ENCODE measurements at regions not wholly inside any gene's neighbourhood (a gene's known extent, or its start where the extent isn't known, plus 50 kb on each side); places are given as distances from the start of the nearest gene placed in this dataset.

DNA sequence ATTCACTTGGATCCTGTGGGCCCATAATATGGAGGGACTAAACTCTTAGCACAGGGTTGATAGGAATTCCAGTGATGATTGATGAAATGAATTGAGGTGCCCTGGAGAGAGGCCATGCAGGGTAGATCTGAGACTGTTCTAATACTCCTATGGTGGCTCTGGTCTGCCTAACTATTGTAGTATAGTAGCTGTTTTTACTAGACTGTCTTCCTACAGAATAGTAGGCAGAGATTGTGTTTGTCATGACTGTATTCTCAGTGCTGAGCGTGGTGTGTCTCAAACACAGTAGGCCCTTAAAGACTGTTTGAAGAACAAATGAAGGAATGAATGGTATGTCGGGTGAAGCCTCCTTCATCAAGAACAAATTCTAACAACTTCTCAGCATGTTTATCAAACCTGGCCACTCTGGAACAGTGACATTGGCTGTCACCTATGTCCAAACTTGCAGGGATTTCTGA is 107.0 kb upstream of the SESN3 start:
- POLR2A ChIA-PET: no interaction called here
- peaks cover 4% of the 10 kb centered on the region for H3K9me3 Mint-ChIP-seq
- no peak overlapping the region for H3K27ac Mint-ChIP-seq
- no peak overlapping the region for H3K4me3 Mint-ChIP-seq
- H3K4me1 Mint-ChIP-seq: peaks cover 18% of the 10 kb centered on the region
- CTCF ChIA-PET: interaction anchor here (0.6 kb wide), 1 partner anchor 66 kb away, joined by 3 read pairs; no protein-coding TSS in a partner anchor
- H3K36me3 Mint-ChIP-seq (ENCODE audit: low read depth): no peaks in the 10 kb centered on the region
- no peak for DNase-seq
- H3K27me3 Mint-ChIP-seq: no peaks in the 10 kb centered on the region

GRCh38 chr11:95337175-95337957 is 106.4 kb upstream of the SESN3 start:
- Mint-ChIP-seq H3K4me3 (no peak overlapping the region), H3K9me3 (peaks cover 4% of the 10 kb centered on the region), H3K4me1 (peaks cover 18% of the 10 kb centered on the region), H3K36me3 (ENCODE audit: low read depth) (no peaks in the 10 kb centered on the region), H3K27ac (no peak overlapping the region), H3K27me3 (no peaks in the 10 kb centered on the region)
- ChIA-PET CTCF (interaction anchor here (0.6 kb wide), 2 partner anchors 65 to 397 kb away, joined by 3 to 4 read pairs; no protein-coding TSS in a partner anchor), POLR2A (no interaction called here)
- DNase-seq: peak; percentile 61

DNA sequence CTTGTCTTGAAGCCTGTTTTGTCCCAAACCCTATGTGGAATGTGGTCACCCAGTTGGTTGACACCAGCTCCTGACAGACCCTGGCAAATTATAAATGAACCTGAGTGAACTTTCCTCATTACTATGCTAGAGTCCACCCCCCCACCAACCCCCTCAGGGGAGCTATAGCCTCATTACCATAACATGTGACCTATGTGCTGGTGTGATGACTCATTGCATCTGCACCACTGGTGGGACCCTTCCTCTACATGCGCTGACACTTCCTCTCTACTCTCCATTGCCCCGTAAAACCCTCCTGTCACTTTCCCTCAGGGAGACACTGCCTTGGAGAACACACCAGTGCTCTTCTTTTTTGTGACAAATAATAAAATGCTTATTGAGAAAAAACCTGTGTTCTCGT is 105.0 kb upstream of the SESN3 start:
- POLR2A ChIA-PET: no interaction called here
- DNase-seq: no peak
- Mint-ChIP-seq H3K36me3 (ENCODE audit: low read depth) (no peaks in the 10 kb centered on the region), H3K27ac (peak overlapping the region; percentile 47), H3K4me3 (no peak overlapping the region), H3K27me3 (no peaks in the 10 kb centered on the region), H3K4me1 (peaks cover 18% of the 10 kb centered on the region), H3K9me3 (peaks cover 7% of the 10 kb centered on the region)
- CTCF ChIA-PET: no interaction called here

- peaks cover 11% of the 10 kb centered on the region for H3K9me3 Mint-ChIP-seq
- DNase-seq: no peak
- no peaks in the 10 kb centered on the region for H3K27me3 Mint-ChIP-seq
- H3K36me3 Mint-ChIP-seq (ENCODE audit: low read depth): no peaks in the 10 kb centered on the region
- ChIA-PET POLR2A (no interaction called here), CTCF (no interaction called here)
- no peak overlapping the region for H3K4me3 Mint-ChIP-seq
- peaks cover 24% of the 10 kb centered on the region for H3K4me1 Mint-ChIP-seq
- no peak overlapping the region for H3K27ac Mint-ChIP-seq
Observed at GRCh38 chr11:95331161-95331560, 100.2 kb upstream of the SESN3 start.

GRCh38 chr11:95330302-95330701 is 99.3 kb upstream of the SESN3 start:
- peaks cover 11% of the 10 kb centered on the region for H3K9me3 Mint-ChIP-seq
- H3K4me3 Mint-ChIP-seq: no peak overlapping the region
- ChIA-PET CTCF (interaction anchor here (0.6 to 1.0 kb wide), 2 partner anchors 22 to 169 kb away, joined by 3 read pairs; no protein-coding TSS in a partner anchor), POLR2A (no interaction called here)
- H3K36me3 Mint-ChIP-seq (ENCODE audit: low read depth): no peaks in the 10 kb centered on the region
- no peaks in the 10 kb centered on the region for H3K27me3 Mint-ChIP-seq
- H3K27ac Mint-ChIP-seq: no peak overlapping the region
- H3K4me1 Mint-ChIP-seq: peaks cover 17% of the 10 kb centered on the region
- no peak for DNase-seq

DNA sequence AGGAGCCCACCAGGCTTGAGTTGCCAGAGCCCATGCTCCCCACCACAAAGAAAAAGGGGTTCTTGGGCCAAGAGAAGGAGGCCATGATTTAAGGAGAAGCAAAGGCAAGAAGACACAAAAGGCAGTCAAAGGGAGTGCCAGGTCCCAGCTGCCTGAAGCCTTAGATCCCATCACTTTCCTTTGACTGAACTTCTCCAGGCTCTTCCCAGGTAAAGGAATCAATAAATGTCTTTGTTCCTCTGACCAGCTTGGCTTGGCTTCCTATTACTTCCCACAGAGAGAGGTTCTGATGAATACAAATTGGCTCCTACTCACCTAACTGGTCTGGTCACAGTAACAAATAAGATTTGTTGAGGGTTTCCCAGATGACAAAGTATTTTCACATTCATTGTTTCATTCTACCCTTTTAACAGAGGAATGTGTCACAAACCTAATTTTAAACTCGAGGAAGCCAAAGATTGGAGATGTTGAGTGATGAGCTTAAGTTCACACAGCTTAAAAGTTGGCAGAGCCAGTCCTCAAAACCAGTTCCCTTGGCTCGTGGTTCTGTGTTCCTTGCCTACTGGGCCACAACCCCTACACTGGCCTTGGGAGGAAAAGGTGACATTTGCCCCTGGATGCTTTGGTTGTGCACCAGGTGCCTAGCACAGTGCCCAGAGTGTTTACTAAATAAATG is 96.4 kb upstream of the SESN3 start:
- ChIA-PET CTCF (no interaction called here), POLR2A (no interaction called here)
- Mint-ChIP-seq H3K27me3 (peaks cover 4% of the 10 kb centered on the region), H3K4me1 (peaks cover 15% of the 10 kb centered on the region), H3K36me3 (ENCODE audit: low read depth) (no peaks in the 10 kb centered on the region), H3K4me3 (no peak overlapping the region), H3K27ac (no peak overlapping the region), H3K9me3 (peaks cover 7% of the 10 kb centered on the region)
- DNase-seq: no peak

- peaks cover 4% of the 10 kb centered on the region for H3K27me3 Mint-ChIP-seq
- H3K36me3 Mint-ChIP-seq (ENCODE audit: low read depth): no peaks in the 10 kb centered on the region
- H3K9me3 Mint-ChIP-seq: peaks cover 6% of the 10 kb centered on the region
- no peak for DNase-seq
- peaks cover 15% of the 10 kb centered on the region for H3K4me1 Mint-ChIP-seq
- ChIA-PET CTCF (no interaction called here), POLR2A (no interaction called here)
- H3K4me3 Mint-ChIP-seq: no peak overlapping the region
- H3K27ac Mint-ChIP-seq: no peak overlapping the region
Observed at GRCh38 chr11:95325777-95326258, 94.8 kb upstream of the SESN3 start.

GRCh38 chr11:95324826-95325225 is 93.8 kb upstream of the SESN3 start:
- POLR2A ChIA-PET: no interaction called here
- H3K27ac Mint-ChIP-seq: no peak overlapping the region
- H3K27me3 Mint-ChIP-seq: peaks cover 4% of the 10 kb centered on the region
- H3K4me3 Mint-ChIP-seq: no peak overlapping the region
- DNase-seq: no peak
- peaks cover 9% of the 10 kb centered on the region for H3K4me1 Mint-ChIP-seq
- CTCF ChIA-PET: no interaction called here
- peaks cover 2% of the 10 kb centered on the region for H3K9me3 Mint-ChIP-seq
- H3K36me3 Mint-ChIP-seq (ENCODE audit: low read depth): no peaks in the 10 kb centered on the region

DNA sequence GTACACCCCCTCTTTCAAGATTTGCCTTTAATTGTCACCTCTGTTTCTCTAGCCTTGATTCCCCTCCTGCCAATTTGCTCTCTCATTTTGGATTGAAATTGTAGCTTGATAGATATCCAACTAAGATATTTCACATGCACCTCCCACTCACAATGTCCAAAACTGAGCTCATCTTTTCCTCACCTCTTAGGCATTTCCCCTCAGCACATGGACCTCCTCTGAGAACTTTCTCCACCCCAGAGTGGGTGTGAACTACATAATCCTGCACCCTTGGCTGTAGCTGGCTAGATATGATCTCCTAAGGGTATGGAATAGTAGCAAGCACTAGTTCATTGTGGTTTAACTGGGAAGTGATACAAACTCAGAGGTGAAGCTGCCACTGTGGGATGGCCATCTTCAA is 91.5 kb upstream of the SESN3 start:
- H3K27ac Mint-ChIP-seq: no peak overlapping the region
- POLR2A ChIA-PET: no interaction called here
- H3K27me3 Mint-ChIP-seq: peaks cover 4% of the 10 kb centered on the region

GRCh38 chr11:95318498-95318897 is 87.5 kb upstream of the SESN3 start:
- no peak for DNase-seq
- H3K9me3 Mint-ChIP-seq: peaks cover 7% of the 10 kb centered on the region
- no peaks in the 10 kb centered on the region for H3K36me3 Mint-ChIP-seq (ENCODE audit: low read depth)
- CTCF ChIA-PET: no interaction called here
- H3K27me3 Mint-ChIP-seq: peaks cover 4% of the 10 kb centered on the region
- POLR2A ChIA-PET: no interaction called here
- no peak overlapping the region for H3K27ac Mint-ChIP-seq
- H3K4me1 Mint-ChIP-seq: peaks cover 3% of the 10 kb centered on the region
- no peak overlapping the region for H3K4me3 Mint-ChIP-seq

More for the DNA sequence above, 91.5 kb upstream of the SESN3 start:
- H3K9me3 Mint-ChIP-seq: peaks cover 7% of the 10 kb centered on the region
- H3K4me1 Mint-ChIP-seq: peaks cover 3% of the 10 kb centered on the region
- CTCF ChIA-PET: interaction anchor here (0.6 to 1.2 kb wide), 2 partner anchors 383 to 1401 kb away, joined by 3 read pairs; no protein-coding TSS in a partner anchor
- no peak overlapping the region for H3K4me3 Mint-ChIP-seq
- DNase-seq: no peak
- no peaks in the 10 kb centered on the region for H3K36me3 Mint-ChIP-seq (ENCODE audit: low read depth)

DNA sequence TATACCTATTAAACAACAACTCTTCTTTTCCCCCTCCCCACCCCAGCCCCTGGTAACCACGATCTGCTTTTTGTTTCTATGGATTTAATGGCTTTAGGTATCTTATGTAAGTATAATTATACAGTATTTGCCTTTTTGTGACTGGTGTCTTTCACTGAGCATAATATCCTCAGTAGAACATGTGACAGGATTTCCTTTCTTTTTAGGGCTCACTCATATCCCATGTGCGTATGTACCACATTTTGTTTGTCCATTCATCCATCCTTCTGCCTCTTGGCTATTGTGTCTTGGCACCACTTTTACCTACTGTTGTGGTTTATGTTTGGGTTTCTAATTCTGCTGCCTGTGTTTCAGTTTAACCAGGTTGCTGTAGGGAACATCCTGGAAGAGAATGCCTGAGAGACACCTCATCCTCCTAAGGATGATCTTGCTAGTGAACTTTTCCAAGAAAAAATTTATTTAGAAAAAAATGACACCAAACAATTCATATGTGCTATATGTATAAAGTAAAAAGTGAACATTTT is 77.6 kb upstream of the SESN3 start:
- H3K36me3 Mint-ChIP-seq (ENCODE audit: low read depth): no peaks in the 10 kb centered on the region
- H3K9me3 Mint-ChIP-seq: peaks cover 3% of the 10 kb centered on the region
- H3K4me3 Mint-ChIP-seq: no peak overlapping the region
- H3K4me1 Mint-ChIP-seq: peaks cover 7% of the 10 kb centered on the region
- POLR2A ChIA-PET: no interaction called here
- no peaks in the 10 kb centered on the region for H3K27me3 Mint-ChIP-seq
- no peak overlapping the region for H3K27ac Mint-ChIP-seq
- CTCF ChIA-PET: interaction anchor here (1.1 to 2.0 kb wide), 2 partner anchors 12 to 21 kb away, joined by 3 to 9 read pairs; no protein-coding TSS in a partner anchor
- DNase-seq: no peak

- no peak overlapping the region for H3K27ac Mint-ChIP-seq
- peaks cover 7% of the 10 kb centered on the region for H3K4me1 Mint-ChIP-seq
- POLR2A ChIA-PET: interaction anchor here (0.6 kb wide), 1 partner anchor 127 kb away, joined by 8 read pairs; no protein-coding TSS in a partner anchor
- DNase-seq: no peak
- no peaks in the 10 kb centered on the region for H3K36me3 Mint-ChIP-seq (ENCODE audit: low read depth)
- H3K9me3 Mint-ChIP-seq: peaks cover 3% of the 10 kb centered on the region
- no peak overlapping the region for H3K4me3 Mint-ChIP-seq
- H3K27me3 Mint-ChIP-seq: no peaks in the 10 kb centered on the region
- CTCF ChIA-PET: interaction anchor here (2.0 kb wide), 1 partner anchor 10 kb away, joined by 9 read pairs; no protein-coding TSS in a partner anchor
Observed at GRCh38 chr11:95307286-95307685, 76.3 kb upstream of the SESN3 start.

GRCh38 chr11:95306801-95307200 is 75.8 kb upstream of the SESN3 start:
- CTCF ChIA-PET: interaction anchor here (2.0 kb wide), 1 partner anchor 10 kb away, joined by 9 read pairs; no protein-coding TSS in a partner anchor
- no peak for DNase-seq
- Mint-ChIP-seq H3K27ac (no peak overlapping the region), H3K4me1 (peaks cover 7% of the 10 kb centered on the region), H3K4me3 (no peak overlapping the region), H3K36me3 (ENCODE audit: low read depth) (no peaks in the 10 kb centered on the region), H3K27me3 (no peaks in the 10 kb centered on the region), H3K9me3 (peaks cover 3% of the 10 kb centered on the region)
- POLR2A ChIA-PET: interaction anchor here (0.6 kb wide), 1 partner anchor 128 kb away, joined by 8 read pairs; no protein-coding TSS in a partner anchor

All from activated CD4-positive, alpha-beta T cell treated with anti-CD3 and anti-CD28 coated beads, Interleukin-2, amount 10 ng/mL, durations not matched to agents 7 days and 5 days (primary cell).